Fibroblast of pulmonary artery (primary cell): ENCODE measurements at regions not wholly inside any gene's neighbourhood (a gene's known extent, or its start where the extent isn't known, plus 50 kb on each side); places are given as distances from the start of the nearest gene placed in this dataset.
"Not testable (repeated sequence)": the region's sequence is repeated elsewhere in the genome, so short reads cannot be mapped to it uniquely, and the experiment has no call there.

ENCODE experiments used
- DNase-seq: peaks from one replicate; pipeline ENCODE4 v3.0.0-alpha.2; 2010; ENCODE audit warnings: low read depth
- H3K4me3 ChIP-seq: replicated peaks from 2 replicates; pipeline ENCODE4 v1.5.1; 2011; ENCODE audit warnings: low read depth, mild to moderate bottlenecking, control low read depth, low read length, moderate library complexity
- TF ChIP-seq, protein P1 (sequence below): IDR thresholded peaks from 2 replicates; pipeline ENCODE4 v1.5.1; 2011; ENCODE audit warnings: mild to moderate bottlenecking, control low read depth, low read length, inconsistent platforms; ENCODE audit errors: missing control alignments

DNA sequence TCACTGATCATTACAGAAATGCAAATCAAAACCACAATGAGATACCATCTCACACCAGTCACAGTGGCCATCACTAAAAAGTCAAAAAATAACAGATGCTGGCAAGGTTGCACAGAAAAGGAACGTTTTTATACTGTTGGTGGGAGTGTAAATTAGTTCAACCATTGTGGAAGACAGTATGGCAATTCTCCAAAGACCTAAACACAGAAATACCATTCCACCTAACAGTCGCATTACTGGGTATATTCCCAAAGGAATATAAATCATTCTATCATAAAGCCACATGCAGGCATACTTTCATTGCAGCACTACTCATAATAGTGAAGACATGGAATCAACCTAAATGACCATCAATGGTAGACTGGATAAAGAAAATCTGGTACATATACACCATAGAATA lies 83.2 kb upstream of the ARID5B start:
- not testable (repeated sequence) for DNase-seq, H3K4me3 ChIP-seq

DNA sequence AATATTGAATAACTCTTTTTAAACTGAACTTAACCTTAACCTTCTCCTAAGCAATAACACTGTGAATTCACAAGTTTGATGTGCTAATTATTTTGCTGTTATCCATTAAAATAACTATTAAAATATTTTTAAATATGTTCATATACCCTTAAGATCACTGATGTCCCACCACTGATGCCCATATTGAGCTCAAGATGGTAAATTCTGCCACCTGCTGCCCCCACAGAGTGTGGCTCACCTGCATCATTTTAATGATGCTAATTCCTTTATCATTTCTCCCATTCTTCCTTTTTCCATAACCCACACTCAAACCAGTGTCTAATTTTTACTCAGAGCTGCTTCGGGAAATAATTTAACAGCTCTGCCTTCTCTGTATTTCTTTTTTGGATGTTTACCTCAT lies 82.3 kb upstream of the ARID5B start:
- TF ChIP-seq, protein P1, sequence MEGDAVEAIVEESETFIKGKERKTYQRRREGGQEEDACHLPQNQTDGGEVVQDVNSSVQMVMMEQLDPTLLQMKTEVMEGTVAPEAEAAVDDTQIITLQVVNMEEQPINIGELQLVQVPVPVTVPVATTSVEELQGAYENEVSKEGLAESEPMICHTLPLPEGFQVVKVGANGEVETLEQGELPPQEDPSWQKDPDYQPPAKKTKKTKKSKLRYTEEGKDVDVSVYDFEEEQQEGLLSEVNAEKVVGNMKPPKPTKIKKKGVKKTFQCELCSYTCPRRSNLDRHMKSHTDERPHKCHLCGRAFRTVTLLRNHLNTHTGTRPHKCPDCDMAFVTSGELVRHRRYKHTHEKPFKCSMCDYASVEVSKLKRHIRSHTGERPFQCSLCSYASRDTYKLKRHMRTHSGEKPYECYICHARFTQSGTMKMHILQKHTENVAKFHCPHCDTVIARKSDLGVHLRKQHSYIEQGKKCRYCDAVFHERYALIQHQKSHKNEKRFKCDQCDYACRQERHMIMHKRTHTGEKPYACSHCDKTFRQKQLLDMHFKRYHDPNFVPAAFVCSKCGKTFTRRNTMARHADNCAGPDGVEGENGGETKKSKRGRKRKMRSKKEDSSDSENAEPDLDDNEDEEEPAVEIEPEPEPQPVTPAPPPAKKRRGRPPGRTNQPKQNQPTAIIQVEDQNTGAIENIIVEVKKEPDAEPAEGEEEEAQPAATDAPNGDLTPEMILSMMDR = no peak
- no peak overlapping the region for H3K4me3 ChIP-seq
- no peak for DNase-seq

DNA sequence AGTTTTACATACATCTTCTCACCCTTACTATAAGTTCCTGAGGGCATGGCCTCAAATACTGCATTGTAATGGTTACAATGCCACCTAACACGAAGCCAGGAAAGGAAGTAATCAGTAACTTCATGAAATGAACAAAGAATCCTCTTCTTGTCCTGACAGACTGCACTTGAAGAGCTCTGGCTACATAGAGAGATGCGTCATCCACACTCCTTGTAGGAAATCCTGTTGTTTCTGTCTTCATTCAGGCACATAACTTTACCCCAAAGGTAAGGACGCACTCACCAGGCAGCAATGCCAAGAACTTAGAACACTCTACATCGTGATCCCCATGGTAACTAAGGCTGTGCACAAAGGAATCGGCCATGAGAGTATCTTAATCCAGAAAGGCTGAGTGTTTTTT lies 80.3 kb upstream of the ARID5B start:
- H3K4me3 ChIP-seq = no peak overlapping the region
- TF ChIP-seq, protein P1 = no peak
- DNase-seq = no peak

DNA sequence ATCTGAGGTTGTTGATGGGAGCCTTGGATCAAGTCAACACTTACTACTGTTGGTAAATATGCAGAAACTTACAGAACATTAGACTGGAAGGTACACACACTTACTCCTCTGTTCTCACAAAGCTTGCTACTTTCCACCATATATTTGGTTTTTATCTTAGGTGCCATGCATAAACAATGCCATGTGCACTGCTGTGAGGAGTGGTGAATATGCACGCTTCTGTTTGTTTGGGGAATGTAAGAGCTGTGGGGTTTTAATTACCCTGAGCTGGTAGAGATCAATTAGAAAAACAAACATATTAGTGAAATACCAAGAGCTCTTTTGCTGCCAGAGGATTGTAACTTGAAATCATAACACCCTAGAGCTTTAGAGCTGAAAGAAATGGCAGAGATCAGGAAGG lies 79.8 kb upstream of the ARID5B start:
- no peak for DNase-seq
- TF ChIP-seq, protein P1 = no peak
- H3K4me3 ChIP-seq = no peak overlapping the region

DNA sequence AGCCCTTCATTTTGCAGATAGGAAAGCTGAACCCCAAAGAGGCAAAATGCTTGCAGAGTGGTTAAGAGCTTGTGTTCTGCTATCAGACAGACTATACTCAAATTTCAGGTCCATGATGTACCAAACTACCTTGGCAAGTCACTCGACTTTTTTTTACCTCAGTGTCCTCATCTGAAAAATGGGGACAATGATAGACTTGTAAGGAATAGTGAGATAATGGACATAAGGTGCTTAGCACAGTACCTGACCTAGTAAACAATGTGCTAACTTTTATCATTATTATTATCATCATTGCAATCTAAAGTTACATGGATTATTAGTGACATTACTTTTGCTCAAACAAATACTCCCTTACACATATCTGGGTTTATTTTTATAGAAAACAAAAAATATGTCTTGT lies 79.4 kb upstream of the ARID5B start:
- no peak for DNase-seq
- TF ChIP-seq, protein P1 = no peak
- no peak overlapping the region for H3K4me3 ChIP-seq

DNA sequence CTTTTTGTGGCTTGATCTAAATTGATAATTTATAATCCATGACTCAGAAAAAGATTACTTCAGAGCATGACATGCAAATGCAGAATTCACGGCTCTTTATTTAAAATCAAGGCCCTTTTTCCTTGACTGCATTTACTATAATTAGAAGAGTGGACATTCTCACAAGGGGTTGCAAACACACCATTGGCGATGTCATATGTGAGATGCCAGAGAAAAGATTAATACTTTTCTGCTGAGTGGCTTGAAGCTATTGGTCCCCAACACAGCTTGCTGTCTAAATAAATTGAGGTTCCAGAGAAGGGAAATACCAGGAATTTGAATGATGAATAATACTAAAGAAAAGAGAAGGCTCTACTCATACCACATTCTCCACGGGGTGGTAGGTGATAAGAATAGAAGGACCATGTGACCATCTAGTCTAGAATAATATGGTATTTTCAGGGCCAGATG lies 78.7 kb upstream of the ARID5B start:
- TF ChIP-seq, protein P1 = no peak
- DNase-seq = no peak
- H3K4me3 ChIP-seq = no peak overlapping the region

GRCh38 chr10:61825001-61825400 lies 76.5 kb upstream of the ARID5B start:
- TF ChIP-seq, protein P1 = no peak
- H3K4me3 ChIP-seq = no peak overlapping the region
- DNase-seq = no peak
